Tongue (tissue), 1 donor: ENCODE measurements at regions not wholly inside any gene's neighbourhood (a gene's known extent, or its start where the extent isn't known, plus 50 kb on each side); places are given as distances from the start of the nearest gene placed in this dataset.

Experiments
- DNase-seq: peaks from one replicate; pipeline ENCODE4 v3.0.0-alpha.2; 2015

DNA sequence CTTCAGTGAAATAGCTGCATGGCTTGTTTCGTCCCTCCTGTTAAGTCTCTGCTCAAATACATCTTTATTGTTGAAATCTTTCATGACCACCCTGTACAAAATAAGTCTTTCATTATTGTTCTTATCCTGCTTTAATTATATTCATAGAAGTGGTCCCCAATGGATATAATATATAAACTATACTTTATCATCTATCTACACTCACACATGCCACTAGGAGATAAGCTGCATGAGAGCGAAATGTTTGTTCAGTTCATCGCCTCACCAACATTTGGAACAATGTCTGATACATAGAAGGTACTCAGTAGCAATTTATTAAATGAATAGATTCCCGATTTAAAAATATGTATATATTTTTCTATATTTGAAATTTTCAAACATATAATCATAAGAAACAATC lies 254.0 kb upstream of the ATXN7L3B start:
- no peak for DNase-seq

DNA sequence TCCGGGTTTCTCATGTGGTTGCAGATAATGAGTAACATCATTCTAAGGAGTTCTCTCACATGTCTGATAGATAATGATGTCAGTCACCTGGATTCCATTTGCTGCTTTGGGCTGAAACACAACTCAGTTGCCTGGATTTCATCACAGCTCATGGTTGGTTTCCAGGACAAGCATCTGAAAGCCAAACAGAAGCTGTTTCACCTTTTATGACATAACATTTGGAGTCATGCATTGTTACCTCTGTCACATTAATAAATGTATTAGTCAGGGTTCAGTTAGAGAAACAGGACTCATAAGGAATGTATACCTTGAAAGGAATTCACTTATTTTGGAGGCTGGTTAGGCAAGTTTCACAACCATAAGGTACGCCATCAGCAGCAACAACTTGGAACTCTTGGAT lies 251.9 kb upstream of the ATXN7L3B start:
- peak; percentile 16 for DNase-seq

DNA sequence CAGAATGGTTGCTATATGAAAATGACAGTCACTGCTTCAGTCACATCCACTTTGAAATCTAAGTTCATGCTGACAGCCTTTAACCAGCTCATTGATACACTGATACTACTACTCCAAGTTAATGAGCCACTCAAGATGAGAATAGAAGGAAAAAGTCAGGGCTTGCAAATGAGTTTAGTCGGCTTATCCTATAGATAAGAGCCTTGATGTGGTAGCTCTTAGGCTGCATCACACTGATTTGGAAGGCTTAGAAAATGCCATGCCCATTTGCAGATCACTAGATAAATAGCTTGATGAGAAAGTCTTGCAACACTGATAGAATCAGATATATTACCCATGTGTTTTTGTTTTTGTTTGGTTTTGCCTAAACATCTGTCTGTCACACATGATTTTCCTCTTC lies 251.4 kb upstream of the ATXN7L3B start:
- DNase-seq: no peak

GRCh38 chr12:74292351-74293194 lies 245.1 kb upstream of the ATXN7L3B start:
- DNase-seq: no peak

GRCh38 chr12:74293689-74294131 lies 243.9 kb upstream of the ATXN7L3B start:
- no peak for DNase-seq

DNA sequence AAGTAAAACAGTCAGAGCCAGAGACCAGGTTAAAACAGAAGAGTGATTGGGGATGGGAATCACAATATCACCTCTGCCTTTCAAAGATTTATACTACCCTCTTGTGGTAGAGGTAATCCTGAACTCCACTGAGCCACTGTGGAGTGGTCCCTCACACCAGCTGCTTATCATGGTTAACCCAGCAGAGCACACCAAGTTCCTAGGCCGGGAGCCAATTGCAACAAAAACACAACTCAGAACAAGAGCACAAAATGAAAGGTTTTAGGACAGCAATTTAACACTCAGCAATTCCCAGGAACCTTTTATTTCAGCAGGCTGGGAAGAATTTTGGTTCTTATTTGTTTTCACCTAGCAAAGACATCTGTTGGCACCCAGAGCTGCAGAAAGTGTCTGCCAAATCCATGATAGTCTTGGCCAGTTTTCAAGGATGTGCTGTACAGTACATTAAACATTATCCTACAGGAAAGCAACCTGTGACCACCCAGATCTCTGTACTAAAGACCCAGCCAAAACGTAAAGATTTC lies 220.5 kb upstream of the ATXN7L3B start:
- DNase-seq: peak; percentile 94

- DNase-seq: peak; percentile 15
Observed at GRCh38 chr12:74317741-74318140, 219.9 kb upstream of the ATXN7L3B start.

- DNase-seq: no peak
Observed at GRCh38 chr12:74319886-74320285, 217.7 kb upstream of the ATXN7L3B start.

DNA sequence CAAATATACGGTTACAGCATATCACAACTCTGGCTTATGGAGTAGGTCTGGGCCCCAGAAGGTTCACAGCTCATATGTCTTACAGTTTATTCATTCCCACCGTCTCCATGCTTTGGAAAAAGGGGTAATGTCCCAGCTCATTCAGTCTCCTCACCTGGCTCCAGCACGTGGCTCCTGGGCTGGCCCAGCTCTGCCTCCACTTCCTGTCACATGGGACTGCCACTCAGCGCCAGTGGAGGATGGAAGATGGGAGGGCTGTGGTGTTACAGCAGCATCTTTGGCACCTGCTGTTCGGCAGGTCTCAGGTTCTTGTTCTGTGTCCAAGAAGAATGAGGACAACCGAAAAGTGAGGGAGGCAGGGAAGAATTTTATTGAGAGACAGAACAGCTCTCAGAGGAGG lies 216.3 kb upstream of the ATXN7L3B start:
- DNase-seq: no peak

DNA sequence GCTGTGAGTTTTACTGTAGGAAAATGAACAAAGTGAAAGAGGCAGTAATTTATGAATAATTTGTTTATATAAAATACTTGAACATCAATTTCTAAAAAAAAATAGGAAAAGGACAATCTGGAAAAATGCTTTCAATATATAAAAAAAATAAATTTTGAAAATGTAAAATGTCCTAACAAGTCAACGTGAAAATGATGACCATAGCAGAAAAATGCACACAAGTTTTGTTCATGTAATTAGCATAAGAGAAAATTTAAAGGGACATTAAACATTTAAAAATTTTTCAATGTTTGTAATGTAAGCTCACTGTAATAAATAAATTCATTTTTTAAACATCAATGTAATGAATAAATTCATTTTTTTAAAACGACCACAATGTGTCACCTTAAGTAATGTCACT lies 214.8 kb upstream of the ATXN7L3B start:
- no peak for DNase-seq

DNA sequence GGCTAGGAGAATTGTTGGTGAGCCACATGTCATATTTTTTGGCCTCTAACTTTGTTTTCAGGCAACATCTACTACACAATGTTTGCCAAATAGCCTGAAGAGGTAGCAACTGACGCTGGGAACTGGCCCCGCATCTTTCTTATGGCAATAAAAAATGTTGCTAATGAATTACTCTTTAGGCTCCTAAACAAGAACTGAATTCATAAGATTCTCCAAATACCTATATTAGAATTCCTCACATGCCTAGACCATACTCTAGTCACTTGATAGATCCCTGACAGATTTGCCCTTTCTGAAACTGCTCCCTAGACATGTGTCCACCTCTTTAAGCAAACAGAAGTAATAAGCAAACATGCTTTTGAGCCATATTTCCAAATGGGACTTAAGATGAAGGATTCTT lies 209.0 kb upstream of the ATXN7L3B start:
- no peak for DNase-seq

DNA sequence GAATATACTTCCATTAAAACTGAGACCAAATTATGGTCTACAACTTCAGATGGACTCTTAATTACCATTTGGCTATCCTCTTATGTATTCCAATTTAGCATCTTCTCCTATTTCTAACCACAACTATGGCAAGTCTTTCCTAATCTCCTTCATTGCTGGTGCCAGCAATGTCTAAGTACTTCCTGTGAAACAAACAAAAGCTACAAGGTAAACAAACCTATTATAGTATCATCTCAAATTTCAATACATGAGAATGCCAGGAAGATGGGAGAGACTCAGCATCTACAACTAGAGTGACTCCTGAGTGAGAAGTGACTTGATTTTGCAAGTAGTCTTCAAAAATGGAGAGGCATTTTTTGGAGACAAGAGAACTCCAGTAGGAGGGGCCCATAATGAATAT lies 202.9 kb upstream of the ATXN7L3B start:
- no peak for DNase-seq

DNA sequence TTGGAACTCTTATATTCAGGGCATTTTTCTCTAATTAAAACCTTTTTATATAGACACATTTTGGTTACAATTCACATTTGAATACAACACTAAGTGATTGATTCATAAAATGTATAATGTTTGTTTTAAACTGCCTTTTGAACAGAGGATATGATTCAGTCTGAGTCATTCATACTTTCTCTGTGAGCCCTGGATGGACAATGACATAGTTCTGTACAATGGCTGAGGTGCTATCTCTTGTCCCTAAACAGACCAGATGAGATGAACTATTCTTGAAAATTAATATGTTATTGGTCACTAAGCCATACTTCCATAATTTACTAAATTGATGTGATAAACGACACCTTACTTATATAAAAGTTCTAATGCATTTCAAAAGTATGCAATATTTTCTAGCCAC lies 199.7 kb upstream of the ATXN7L3B start:
- DNase-seq: no peak

GRCh38 chr12:74339211-74339610 lies 198.4 kb upstream of the ATXN7L3B start:
- DNase-seq: no peak

DNA sequence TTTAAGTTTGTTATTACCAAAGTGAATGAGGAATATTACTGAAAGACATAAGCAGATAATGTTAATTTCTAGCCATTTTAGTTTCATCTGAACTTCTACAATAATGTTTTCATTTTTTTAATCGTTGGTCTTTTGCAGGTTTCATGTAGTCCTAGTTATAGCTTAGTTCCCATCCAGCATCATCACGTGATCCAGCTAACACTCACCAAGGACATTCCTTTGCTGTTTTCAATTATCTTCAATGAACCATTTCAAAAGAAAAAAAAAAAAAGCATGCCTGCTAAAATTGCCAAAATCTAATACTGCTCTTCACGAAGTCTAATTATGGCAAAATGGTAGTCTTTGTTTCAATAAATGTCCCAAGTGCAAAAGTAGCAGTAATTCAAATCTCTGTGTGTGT lies 187.7 kb upstream of the ATXN7L3B start:
- peak; percentile 15 for DNase-seq

- peak; percentile 18 for DNase-seq
Observed at GRCh38 chr12:74365178-74365964, 172.3 kb upstream of the ATXN7L3B start.

GRCh38 chr12:74370608-74371216 lies 166.9 kb upstream of the ATXN7L3B start:
- peak; percentile 11 for DNase-seq

- no peak for DNase-seq
Observed at GRCh38 chr12:74379114-74379513, 158.5 kb upstream of the ATXN7L3B start.

- no peak for DNase-seq
Observed at GRCh38 chr12:74381958-74382357, 155.7 kb upstream of the ATXN7L3B start.

DNA sequence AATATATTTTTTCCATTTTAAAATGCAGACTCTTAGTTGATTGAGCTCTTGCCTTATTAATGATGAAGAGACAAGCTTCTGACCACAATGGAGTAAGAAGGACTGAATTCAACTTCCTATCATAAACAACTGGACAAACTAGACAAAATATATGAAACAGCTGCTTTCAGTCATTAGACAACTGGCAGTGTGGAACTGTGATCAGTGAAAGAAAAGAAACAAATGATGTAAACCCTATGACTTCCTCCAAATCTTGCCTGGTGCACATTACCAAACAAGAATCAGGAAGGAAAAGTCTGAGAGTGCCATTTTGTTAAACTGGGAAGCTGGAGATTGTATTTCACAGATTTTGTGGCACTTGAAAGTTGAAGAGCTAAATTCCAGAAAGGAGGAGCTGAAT lies 154.7 kb upstream of the ATXN7L3B start:
- no peak for DNase-seq

- DNase-seq: no peak
Observed at GRCh38 chr12:74391283-74391682, 146.4 kb upstream of the ATXN7L3B start.

DNA sequence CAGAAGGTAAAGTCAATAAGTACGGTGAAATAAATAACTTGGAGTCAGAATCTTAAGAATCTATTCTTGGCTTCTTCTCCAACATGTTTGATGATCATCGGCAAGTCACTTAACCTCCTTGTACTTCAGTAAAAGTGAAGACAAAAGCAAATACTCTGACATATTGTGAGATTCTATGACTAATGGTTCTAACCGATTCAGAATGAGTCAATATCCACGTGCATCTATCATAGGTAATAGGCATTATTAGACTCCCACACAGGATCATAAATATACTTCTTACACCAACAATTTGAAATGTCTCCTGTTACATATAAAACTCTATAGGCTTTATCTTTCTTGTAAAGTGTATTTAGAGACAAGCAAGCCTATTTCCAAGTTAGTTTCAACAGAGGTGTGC lies 144.4 kb upstream of the ATXN7L3B start:
- no peak for DNase-seq

DNA sequence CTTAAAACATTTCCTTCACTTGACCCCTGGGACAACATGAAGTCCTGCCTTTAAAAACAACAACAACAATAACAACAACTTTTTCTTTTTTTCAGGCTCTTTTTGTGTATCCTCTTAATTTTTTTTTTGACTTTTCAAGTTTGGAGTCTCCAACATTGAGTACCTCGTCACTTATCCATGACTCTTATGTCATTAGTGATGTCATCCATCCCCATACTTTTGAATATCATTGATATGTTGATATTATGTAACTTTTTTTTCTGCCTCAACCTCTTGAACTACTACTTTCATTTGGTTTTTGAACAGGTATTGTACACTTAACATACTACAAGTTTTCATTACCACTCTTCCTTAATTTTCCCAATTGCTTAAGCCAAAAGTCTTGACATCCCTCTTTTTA lies 143.0 kb upstream of the ATXN7L3B start:
- DNase-seq: no peak
